HepG2 (cell line): ENCODE measurements at regions not wholly inside any gene's neighbourhood (a gene's known extent, or its start where the extent isn't known, plus 50 kb on each side); places are given as distances from the start of the nearest gene placed in this dataset.

Experiments used
- GABPB1 ChIP-seq: IDR thresholded peaks from 2 replicates; pipeline ENCODE4 v1.6.1; 2016; ENCODE audit warnings: mild to moderate bottlenecking, missing genetic modification reagents, moderate library complexity, missing compliant biosample characterization
- NR2F1 ChIP-seq, 2 experiments: fragments of 450-650 bp in 1 of 2; formaldehyde crosslinking in 1 of 2; IDR thresholded peaks; 2 replicates each; pipeline versions ENCODE4 v1.5.0 to v1.6.1; 2016 to 2020; ENCODE audit warnings: mild to moderate bottlenecking in 1 of 2, missing compliant biosample characterization in 1 of 2, missing genetic modification reagents in 1 of 2, moderate library complexity in 1 of 2
- REPIN1 ChIP-seq: sonication (generic); formaldehyde crosslinking; IDR thresholded peaks from 2 replicates; pipeline ENCODE4 v1.8.0; 2022; ENCODE audit warnings: missing genetic modification reagents, low read depth, mild to moderate bottlenecking, borderline replicate concordance
- SKIL ChIP-seq: sonication (generic); formaldehyde crosslinking; IDR thresholded peaks from 2 replicates; pipeline ENCODE4 v1.8.0; 2022; ENCODE audit warnings: missing genetic modification reagents, mild to moderate bottlenecking, moderate library complexity, borderline replicate concordance
- TFAP4 ChIP-seq: sonication (generic); IDR thresholded peaks from 2 replicates; pipeline ENCODE4 v1.6.1; 2016; ENCODE audit warnings: low read depth, borderline replicate concordance
- THAP11 ChIP-seq: IDR thresholded peaks from 2 replicates; pipeline ENCODE4 v1.6.1; 2016; ENCODE audit warnings: missing biosample characterization, missing genetic modification reagents
- ZFP36L1 ChIP-seq: sonication (generic); formaldehyde crosslinking; IDR thresholded peaks from 2 replicates; pipeline ENCODE4 v1.8.0; 2022; ENCODE audit warnings: mild to moderate bottlenecking, missing genetic modification reagents, moderate library complexity
- ZNF670 ChIP-seq: sonication (generic); formaldehyde crosslinking; IDR thresholded peaks from 2 replicates; pipeline ENCODE4 v1.8.0; 2022; ENCODE audit warnings: mild to moderate bottlenecking, missing genetic modification reagents, borderline replicate concordance
- ZNF761 ChIP-seq: sonication (generic); formaldehyde crosslinking; conservative IDR thresholded peaks from 2 replicates; pipeline ENCODE4 v1.4.0; 2020; ENCODE audit warnings: mild to moderate bottlenecking, missing genetic modification reagents
- ZSCAN21 ChIP-seq: sonication (generic); formaldehyde crosslinking; IDR thresholded peaks from 2 replicates; pipeline ENCODE4 v1.8.0; 2022; ENCODE audit warnings: mild to moderate bottlenecking, missing genetic modification reagents, moderate library complexity, borderline replicate concordance
- TF ChIP-seq, protein P1 (sequence below): sonication (generic); formaldehyde crosslinking; IDR thresholded peaks from 2 replicates; pipeline ENCODE4 v1.9.0; 2022; ENCODE audit warnings: low read depth, missing genetic modification reagents
- TF ChIP-seq, protein P2 (sequence below): sonication (generic); formaldehyde crosslinking; IDR thresholded peaks from 2 replicates; pipeline ENCODE4 v1.5.1; 2020; ENCODE audit warnings: missing genetic modification reagents, mild to moderate bottlenecking, borderline replicate concordance
- TF ChIP-seq, protein P3 (sequence below): sonication (generic); formaldehyde crosslinking; IDR thresholded peaks from 2 replicates; pipeline ENCODE4 v1.4.0; 2020; ENCODE audit warnings: missing genetic modification reagents
- TF ChIP-seq, protein P4 (sequence below): sonication (generic); formaldehyde crosslinking; IDR thresholded peaks from 2 replicates; pipeline ENCODE4 v1.4.0; 2020; ENCODE audit warnings: mild to moderate bottlenecking, missing genetic modification reagents, borderline replicate concordance

DNA sequence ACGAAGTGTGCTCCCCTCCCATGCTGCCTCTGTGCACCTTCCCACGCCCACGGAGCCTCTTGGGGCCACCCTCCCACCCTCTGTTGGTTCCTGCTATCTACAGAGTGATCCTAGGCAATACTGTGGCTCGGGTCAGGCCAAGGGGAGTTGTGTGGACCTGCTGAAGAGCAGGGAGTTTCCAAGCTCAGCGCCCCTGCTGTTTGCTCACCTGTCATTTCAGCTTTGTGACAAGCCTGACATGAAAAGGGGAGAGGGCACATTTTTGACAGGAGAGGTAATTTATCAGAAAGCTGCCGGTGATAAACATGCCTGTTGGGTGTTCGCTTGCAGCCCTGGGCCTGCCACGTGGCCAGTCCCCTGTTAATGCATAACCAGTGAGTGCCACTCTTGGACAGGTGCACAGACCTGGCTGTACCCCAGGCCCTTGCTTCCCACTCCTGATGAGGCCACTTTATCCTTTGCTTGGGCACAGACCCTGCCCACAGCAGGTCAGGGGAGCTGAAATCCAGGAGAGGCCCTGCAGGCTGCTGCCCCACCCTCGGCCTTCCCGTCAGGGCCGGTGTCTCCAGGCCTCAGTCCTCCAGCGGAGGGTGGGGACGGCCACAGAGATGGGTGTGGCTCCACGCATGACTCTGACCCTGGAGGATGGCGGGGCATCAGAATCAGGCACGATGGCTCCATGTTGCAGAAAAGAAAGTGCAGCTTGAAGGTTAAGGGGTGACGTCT is 201.5 kb upstream of the GPR12 start (continued):
- TF ChIP-seq REPIN1 (CRISPR knock-in tag): 0 out of 2 replicates have a peak, but pooled peaks have one; percentile 32
- TF ChIP-seq ZNF761: 0 out of 2 replicates have a peak, but pooled peaks have one; percentile 17
- TF ChIP-seq, protein P1, sequence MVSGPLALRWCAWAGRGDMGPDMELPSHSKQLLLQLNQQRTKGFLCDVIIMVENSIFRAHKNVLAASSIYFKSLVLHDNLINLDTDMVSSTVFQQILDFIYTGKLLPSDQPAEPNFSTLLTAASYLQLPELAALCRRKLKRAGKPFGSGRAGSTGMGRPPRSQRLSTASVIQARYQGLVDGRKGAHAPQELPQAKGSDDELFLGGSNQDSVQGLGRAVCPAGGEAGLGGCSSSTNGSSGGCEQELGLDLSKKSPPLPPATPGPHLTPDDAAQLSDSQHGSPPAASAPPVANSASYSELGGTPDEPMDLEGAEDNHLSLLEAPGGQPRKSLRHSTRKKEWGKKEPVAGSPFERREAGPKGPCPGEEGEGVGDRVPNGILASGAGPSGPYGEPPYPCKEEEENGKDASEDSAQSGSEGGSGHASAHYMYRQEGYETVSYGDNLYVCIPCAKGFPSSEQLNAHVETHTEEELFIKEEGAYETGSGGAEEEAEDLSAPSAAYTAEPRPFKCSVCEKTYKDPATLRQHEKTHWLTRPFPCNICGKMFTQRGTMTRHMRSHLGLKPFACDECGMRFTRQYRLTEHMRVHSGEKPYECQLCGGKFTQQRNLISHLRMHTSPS (CRISPR knock-in tag): peak; percentile 72
- peak in 1 of 2 experiments; percentile 39; a peak in 1 of 4 replicates for TF ChIP-seq NR2F1 (CRISPR knock-in tag; IDR thresholded peaks at IDR 0.05)
- TF ChIP-seq ZSCAN21: no peak
- TF ChIP-seq, protein P2, sequence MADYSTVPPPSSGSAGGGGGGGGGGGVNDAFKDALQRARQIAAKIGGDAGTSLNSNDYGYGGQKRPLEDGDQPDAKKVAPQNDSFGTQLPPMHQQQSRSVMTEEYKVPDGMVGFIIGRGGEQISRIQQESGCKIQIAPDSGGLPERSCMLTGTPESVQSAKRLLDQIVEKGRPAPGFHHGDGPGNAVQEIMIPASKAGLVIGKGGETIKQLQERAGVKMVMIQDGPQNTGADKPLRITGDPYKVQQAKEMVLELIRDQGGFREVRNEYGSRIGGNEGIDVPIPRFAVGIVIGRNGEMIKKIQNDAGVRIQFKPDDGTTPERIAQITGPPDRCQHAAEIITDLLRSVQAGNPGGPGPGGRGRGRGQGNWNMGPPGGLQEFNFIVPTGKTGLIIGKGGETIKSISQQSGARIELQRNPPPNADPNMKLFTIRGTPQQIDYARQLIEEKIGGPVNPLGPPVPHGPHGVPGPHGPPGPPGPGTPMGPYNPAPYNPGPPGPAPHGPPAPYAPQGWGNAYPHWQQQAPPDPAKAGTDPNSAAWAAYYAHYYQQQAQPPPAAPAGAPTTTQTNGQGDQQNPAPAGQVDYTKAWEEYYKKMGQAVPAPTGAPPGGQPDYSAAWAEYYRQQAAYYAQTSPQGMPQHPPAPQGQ (CRISPR knock-in tag): no peak
- peak; percentile 21; the same call in 1 of the 2 replicates for TF ChIP-seq GABPB1 (CRISPR knock-in tag)
- TF ChIP-seq, protein P3, sequence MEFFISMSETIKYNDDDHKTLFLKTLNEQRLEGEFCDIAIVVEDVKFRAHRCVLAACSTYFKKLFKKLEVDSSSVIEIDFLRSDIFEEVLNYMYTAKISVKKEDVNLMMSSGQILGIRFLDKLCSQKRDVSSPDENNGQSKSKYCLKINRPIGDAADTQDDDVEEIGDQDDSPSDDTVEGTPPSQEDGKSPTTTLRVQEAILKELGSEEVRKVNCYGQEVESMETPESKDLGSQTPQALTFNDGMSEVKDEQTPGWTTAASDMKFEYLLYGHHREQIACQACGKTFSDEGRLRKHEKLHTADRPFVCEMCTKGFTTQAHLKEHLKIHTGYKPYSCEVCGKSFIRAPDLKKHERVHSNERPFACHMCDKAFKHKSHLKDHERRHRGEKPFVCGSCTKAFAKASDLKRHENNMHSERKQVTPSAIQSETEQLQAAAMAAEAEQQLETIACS (CRISPR knock-in tag): no peak
- TF ChIP-seq, protein P4, sequence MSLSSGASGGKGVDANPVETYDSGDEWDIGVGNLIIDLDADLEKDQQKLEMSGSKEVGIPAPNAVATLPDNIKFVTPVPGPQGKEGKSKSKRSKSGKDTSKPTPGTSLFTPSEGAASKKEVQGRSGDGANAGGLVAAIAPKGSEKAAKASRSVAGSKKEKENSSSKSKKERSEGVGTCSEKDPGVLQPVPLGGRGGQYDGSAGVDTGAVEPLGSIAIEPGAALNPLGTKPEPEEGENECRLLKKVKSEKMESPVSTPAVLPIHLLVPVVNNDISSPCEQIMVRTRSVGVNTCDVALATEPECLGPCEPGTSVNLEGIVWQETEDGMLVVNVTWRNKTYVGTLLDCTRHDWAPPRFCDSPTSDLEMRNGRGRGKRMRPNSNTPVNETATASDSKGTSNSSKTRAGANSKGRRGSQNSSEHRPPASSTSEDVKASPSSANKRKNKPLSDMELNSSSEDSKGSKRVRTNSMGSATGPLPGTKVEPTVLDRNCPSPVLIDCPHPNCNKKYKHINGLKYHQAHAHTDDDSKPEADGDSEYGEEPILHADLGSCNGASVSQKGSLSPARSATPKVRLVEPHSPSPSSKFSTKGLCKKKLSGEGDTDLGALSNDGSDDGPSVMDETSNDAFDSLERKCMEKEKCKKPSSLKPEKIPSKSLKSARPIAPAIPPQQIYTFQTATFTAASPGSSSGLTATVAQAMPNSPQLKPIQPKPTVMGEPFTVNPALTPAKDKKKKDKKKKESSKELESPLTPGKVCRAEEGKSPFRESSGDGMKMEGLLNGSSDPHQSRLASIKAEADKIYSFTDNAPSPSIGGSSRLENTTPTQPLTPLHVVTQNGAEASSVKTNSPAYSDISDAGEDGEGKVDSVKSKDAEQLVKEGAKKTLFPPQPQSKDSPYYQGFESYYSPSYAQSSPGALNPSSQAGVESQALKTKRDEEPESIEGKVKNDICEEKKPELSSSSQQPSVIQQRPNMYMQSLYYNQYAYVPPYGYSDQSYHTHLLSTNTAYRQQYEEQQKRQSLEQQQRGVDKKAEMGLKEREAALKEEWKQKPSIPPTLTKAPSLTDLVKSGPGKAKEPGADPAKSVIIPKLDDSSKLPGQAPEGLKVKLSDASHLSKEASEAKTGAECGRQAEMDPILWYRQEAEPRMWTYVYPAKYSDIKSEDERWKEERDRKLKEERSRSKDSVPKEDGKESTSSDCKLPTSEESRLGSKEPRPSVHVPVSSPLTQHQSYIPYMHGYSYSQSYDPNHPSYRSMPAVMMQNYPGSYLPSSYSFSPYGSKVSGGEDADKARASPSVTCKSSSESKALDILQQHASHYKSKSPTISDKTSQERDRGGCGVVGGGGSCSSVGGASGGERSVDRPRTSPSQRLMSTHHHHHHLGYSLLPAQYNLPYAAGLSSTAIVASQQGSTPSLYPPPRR (CRISPR knock-in tag): peak; percentile 89
- TF ChIP-seq ZFP36L1 (CRISPR knock-in tag): no peak
- TF ChIP-seq THAP11 (CRISPR knock-in tag): no peak; the same call in 1 of the 2 replicates
- TF ChIP-seq TFAP4: peak; percentile 79; the same call in 1 of the 2 replicates
- peak; percentile 62; the same call in 1 of the 2 replicates for TF ChIP-seq SKIL (CRISPR knock-in tag)
- TF ChIP-seq ZNF670: 0 out of 2 replicates have a peak, but pooled peaks have one; percentile 58
